ENCODE measurements at regions not wholly inside any gene's neighbourhood (a gene's known extent, or its start where the extent isn't known, plus 50 kb on each side); places are given as distances from the start of the nearest gene placed in this dataset.

DNA sequence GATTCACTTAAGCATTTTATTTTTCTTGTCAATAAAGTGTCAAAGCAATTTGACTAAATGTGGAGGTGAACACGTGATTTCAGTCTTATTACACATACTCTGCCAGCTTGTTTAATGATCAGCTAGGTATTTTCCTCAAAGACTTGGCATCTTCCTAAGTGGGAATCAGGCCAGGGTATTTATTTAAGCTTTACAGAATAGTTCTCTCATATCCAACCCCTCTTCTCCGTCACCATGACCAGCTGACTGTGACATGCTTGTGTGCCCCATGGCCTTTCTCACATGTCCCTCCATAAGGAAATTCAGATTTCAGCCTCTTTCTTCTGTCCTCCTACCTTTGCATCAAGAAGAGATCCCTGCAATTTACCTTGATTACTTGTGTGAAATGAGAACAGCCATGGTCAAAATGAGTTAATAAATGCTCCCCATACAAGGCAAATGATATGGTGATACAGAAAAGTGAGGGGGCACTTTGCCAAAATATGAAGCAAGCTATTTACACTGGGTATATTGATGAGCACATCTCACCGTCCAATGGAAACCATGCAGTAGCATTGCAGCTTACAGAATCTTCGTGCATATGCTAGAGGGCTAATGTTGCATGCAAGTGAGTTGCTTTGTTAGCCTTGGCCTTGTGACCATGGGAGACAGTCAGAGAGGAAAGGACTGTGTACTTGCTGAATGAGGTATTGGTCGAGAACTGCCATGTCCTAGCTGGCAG is 202.2 kb downstream of the RNF152 start (continued):
- TF ChIP-seq, protein P1, sequence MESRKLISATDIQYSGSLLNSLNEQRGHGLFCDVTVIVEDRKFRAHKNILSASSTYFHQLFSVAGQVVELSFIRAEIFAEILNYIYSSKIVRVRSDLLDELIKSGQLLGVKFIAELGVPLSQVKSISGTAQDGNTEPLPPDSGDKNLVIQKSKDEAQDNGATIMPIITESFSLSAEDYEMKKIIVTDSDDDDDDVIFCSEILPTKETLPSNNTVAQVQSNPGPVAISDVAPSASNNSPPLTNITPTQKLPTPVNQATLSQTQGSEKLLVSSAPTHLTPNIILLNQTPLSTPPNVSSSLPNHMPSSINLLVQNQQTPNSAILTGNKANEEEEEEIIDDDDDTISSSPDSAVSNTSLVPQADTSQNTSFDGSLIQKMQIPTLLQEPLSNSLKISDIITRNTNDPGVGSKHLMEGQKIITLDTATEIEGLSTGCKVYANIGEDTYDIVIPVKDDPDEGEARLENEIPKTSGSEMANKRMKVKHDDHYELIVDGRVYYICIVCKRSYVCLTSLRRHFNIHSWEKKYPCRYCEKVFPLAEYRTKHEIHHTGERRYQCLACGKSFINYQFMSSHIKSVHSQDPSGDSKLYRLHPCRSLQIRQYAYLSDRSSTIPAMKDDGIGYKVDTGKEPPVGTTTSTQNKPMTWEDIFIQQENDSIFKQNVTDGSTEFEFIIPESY (IDR thresholded peaks at IDR 0.05; ENCODE audit: borderline replicate concordance, low read depth): no peak
- TF ChIP-seq, protein P2, sequence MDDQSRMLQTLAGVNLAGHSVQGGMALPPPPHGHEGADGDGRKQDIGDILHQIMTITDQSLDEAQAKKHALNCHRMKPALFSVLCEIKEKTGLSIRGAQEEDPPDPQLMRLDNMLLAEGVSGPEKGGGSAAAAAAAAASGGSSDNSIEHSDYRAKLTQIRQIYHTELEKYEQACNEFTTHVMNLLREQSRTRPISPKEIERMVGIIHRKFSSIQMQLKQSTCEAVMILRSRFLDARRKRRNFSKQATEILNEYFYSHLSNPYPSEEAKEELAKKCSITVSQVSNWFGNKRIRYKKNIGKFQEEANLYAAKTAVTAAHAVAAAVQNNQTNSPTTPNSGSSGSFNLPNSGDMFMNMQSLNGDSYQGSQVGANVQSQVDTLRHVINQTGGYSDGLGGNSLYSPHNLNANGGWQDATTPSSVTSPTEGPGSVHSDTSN (IDR thresholded peaks at IDR 0.05): no peak

DNA sequence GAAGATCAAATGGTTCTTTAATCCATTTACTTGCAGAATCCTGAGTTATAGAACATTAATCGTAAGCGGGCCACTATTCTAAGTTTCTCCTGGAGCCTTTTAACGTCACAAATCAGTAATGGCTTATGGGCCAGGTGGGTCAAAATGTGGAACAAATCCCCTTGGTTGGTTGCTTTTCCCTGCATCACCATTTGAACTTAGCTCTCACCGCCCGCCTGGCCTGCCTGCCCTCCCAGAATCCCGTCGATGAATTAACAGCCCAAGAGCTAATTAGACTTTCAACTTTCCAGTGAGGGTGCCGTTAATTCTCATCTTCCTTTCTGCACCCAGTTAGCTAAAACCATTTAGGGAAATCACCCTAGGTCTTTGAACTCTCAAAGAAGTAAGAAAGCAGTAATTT is 205.5 kb downstream of the RNF152 start:
- ChIA-PET POLR2A (no interaction called here), CTCF (no interaction called here)
- H3K9me3 ChIP-seq: no peaks in the 10 kb centered on the region
- no peak overlapping the region for H3K9ac ChIP-seq
- H4K20me1 ChIP-seq (ENCODE audit: insufficient read depth): no peaks in the 10 kb centered on the region
- H3K36me3 ChIP-seq (replicated peaks in 1 of 2; ENCODE audit: control insufficient read depth in 1 of 2, insufficient read depth in 2 of 2, low read length in 1 of 2): no peaks in the 10 kb centered on the region
- H3K4me2 ChIP-seq: no peak overlapping the region
- 78% methylated on average over 8 of the region's 8 CpGs for WGBS (ENCODE audit: low lambda C conversion rate)
- H2AFZ ChIP-seq (ENCODE audit: low read depth): no peak overlapping the region
- H3K79me2 ChIP-seq (ENCODE audit: insufficient read depth): no peaks in the 10 kb centered on the region
- no peaks in the 10 kb centered on the region for H3K27me3 ChIP-seq (ENCODE audit: insufficient read depth)
- DNase-seq: no peak
- no peak overlapping the region for H3K4me3 ChIP-seq (ENCODE audit: low read depth in 2 of 2, low read length in 1 of 2)
- no peaks in the 10 kb centered on the region for H3F3A ChIP-seq (replicated peaks; ENCODE audit: insufficient read depth)
- H3K9me2 ChIP-seq: no peaks in the 10 kb centered on the region
- no peaks in the 10 kb centered on the region; a peak in 1 of 4 replicates for H3K4me1 ChIP-seq (ENCODE audit: control insufficient read depth in 1 of 2, insufficient read depth in 2 of 2, low read depth in 1 of 2, low read length in 1 of 2)
- H3K27ac ChIP-seq (ENCODE audit: low read depth in 2 of 2, low read length in 1 of 2): no peak overlapping the region
- no peak for TF ChIP-seq RXRA (IDR thresholded peaks at IDR 0.05; ENCODE audit: borderline replicate concordance, low read depth)
- TF ChIP-seq, protein P3, sequence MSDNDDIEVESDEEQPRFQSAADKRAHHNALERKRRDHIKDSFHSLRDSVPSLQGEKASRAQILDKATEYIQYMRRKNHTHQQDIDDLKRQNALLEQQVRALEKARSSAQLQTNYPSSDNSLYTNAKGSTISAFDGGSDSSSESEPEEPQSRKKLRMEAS (IDR thresholded peaks at IDR 0.05; ENCODE audit: low read depth): no peak
- TF ChIP-seq, protein P2 (IDR thresholded peaks at IDR 0.05): no peak
- TF ChIP-seq EZH2phosphoT487 (IDR thresholded peaks at IDR 0.05; ENCODE audit: borderline replicate concordance, low read depth): no peak
- TF ChIP-seq MXI1 (IDR thresholded peaks at IDR 0.05; ENCODE audit: low read depth, low read length): no peak
- no peak for TF ChIP-seq RCOR1 (IDR thresholded peaks at IDR 0.05; ENCODE audit: low read length)
- TF ChIP-seq GABPA (IDR thresholded peaks at IDR 0.05; ENCODE audit: low read depth): no peak
- no peak for TF ChIP-seq TEAD4 (IDR thresholded peaks at IDR 0.05; ENCODE audit: borderline replicate concordance, insufficient read depth)
- TF ChIP-seq, protein P4, sequence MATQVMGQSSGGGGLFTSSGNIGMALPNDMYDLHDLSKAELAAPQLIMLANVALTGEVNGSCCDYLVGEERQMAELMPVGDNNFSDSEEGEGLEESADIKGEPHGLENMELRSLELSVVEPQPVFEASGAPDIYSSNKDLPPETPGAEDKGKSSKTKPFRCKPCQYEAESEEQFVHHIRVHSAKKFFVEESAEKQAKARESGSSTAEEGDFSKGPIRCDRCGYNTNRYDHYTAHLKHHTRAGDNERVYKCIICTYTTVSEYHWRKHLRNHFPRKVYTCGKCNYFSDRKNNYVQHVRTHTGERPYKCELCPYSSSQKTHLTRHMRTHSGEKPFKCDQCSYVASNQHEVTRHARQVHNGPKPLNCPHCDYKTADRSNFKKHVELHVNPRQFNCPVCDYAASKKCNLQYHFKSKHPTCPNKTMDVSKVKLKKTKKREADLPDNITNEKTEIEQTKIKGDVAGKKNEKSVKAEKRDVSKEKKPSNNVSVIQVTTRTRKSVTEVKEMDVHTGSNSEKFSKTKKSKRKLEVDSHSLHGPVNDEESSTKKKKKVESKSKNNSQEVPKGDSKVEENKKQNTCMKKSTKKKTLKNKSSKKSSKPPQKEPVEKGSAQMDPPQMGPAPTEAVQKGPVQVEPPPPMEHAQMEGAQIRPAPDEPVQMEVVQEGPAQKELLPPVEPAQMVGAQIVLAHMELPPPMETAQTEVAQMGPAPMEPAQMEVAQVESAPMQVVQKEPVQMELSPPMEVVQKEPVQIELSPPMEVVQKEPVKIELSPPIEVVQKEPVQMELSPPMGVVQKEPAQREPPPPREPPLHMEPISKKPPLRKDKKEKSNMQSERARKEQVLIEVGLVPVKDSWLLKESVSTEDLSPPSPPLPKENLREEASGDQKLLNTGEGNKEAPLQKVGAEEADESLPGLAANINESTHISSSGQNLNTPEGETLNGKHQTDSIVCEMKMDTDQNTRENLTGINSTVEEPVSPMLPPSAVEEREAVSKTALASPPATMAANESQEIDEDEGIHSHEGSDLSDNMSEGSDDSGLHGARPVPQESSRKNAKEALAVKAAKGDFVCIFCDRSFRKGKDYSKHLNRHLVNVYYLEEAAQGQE (IDR thresholded peaks at IDR 0.05; ENCODE audit: low read depth, low read length): no peak
- TF ChIP-seq, protein P5, sequence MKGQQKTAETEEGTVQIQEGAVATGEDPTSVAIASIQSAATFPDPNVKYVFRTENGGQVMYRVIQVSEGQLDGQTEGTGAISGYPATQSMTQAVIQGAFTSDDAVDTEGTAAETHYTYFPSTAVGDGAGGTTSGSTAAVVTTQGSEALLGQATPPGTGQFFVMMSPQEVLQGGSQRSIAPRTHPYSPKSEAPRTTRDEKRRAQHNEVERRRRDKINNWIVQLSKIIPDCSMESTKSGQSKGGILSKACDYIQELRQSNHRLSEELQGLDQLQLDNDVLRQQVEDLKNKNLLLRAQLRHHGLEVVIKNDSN (IDR thresholded peaks at IDR 0.05; ENCODE audit: borderline replicate concordance, low read depth): no peak
- no peak for TF ChIP-seq POLR2AphosphoS5 (IDR thresholded peaks at IDR 0.05; ENCODE audit: low read depth, low read length)
- TF ChIP-seq RAD21 (IDR thresholded peaks at IDR 0.05; ENCODE audit: low read length): no peak
- TF ChIP-seq, protein P6, sequence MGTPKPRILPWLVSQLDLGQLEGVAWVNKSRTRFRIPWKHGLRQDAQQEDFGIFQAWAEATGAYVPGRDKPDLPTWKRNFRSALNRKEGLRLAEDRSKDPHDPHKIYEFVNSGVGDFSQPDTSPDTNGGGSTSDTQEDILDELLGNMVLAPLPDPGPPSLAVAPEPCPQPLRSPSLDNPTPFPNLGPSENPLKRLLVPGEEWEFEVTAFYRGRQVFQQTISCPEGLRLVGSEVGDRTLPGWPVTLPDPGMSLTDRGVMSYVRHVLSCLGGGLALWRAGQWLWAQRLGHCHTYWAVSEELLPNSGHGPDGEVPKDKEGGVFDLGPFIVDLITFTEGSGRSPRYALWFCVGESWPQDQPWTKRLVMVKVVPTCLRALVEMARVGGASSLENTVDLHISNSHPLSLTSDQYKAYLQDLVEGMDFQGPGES (IDR thresholded peaks at IDR 0.05; ENCODE audit: low read depth, low read length): no peak
- TF ChIP-seq ELF1 (IDR thresholded peaks at IDR 0.05): no peak
- TF ChIP-seq MEF2A (IDR thresholded peaks at IDR 0.05; ENCODE audit: borderline replicate concordance, low read depth): no peak
- no peak for TF ChIP-seq FOXJ3 (CRISPR knock-in tag; IDR thresholded peaks at IDR 0.05)
- TF ChIP-seq FOSL2 (IDR thresholded peaks at IDR 0.05; ENCODE audit: borderline replicate concordance, low read depth): no peak
- no peak for TF ChIP-seq NFIC (IDR thresholded peaks at IDR 0.05; ENCODE audit: borderline replicate concordance)
- no peak for TF ChIP-seq SMC3 (IDR thresholded peaks at IDR 0.05; ENCODE audit: low read depth, low read length)

All from SK-N-SH (cell line).